Neural progenitor cell (in vitro differentiated cells): ENCODE measurements at regions not wholly inside any gene's neighbourhood (a gene's known extent, or its start where the extent isn't known, plus 50 kb on each side); places are given as distances from the start of the nearest gene placed in this dataset.

Experiments
- EZH2phosphoT487 ChIP-seq: fragments of 200-600 bp; sonication (generic); IDR thresholded peaks from 2 replicates; pipeline ENCODE4 v1.6.1; 2017; ENCODE audit warnings: antibody characterized with exemption
- TF ChIP-seq, protein P1 (sequence below): fragments of 200-600 bp; sonication (generic); IDR thresholded peaks from 2 replicates; pipeline ENCODE4 v1.5.1; 2017; ENCODE audit warnings: antibody characterized with exemption, mild to moderate bottlenecking

- TF ChIP-seq, protein P1, sequence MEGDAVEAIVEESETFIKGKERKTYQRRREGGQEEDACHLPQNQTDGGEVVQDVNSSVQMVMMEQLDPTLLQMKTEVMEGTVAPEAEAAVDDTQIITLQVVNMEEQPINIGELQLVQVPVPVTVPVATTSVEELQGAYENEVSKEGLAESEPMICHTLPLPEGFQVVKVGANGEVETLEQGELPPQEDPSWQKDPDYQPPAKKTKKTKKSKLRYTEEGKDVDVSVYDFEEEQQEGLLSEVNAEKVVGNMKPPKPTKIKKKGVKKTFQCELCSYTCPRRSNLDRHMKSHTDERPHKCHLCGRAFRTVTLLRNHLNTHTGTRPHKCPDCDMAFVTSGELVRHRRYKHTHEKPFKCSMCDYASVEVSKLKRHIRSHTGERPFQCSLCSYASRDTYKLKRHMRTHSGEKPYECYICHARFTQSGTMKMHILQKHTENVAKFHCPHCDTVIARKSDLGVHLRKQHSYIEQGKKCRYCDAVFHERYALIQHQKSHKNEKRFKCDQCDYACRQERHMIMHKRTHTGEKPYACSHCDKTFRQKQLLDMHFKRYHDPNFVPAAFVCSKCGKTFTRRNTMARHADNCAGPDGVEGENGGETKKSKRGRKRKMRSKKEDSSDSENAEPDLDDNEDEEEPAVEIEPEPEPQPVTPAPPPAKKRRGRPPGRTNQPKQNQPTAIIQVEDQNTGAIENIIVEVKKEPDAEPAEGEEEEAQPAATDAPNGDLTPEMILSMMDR, result no peak
- TF ChIP-seq EZH2phosphoT487, result no peak
Measured at GRCh38 chr4:3361896-3362295, 69.1 kb downstream of the RGS12 start.
